ENCODE measurements at regions not wholly inside any gene's neighbourhood (a gene's known extent, or its start where the extent isn't known, plus 50 kb on each side); places are given as distances from the start of the nearest gene placed in this dataset.

- no peaks in the 10 kb centered on the region for H3K9me3 ChIP-seq
- no peaks in the 10 kb centered on the region for H3K27me3 ChIP-seq
- 84 to 94% (median 89%) methylated on average over 8 of the region's 8 CpGs for WGBS, 3 donors
- H3K4me1 ChIP-seq (ENCODE audit: insufficient read depth) = peaks cover 1% of the 10 kb centered on the region
- H3K27ac ChIP-seq = no peak overlapping the region
- H3K36me3 ChIP-seq = no peaks in the 10 kb centered on the region
- H3K4me3 ChIP-seq = no peak overlapping the region
- intact Hi-C loops (cut with DNase I) = no loop called here
- TF ChIP-seq EP300 (IDR thresholded peaks at IDR 0.05) (no peak), POLR2A (IDR thresholded peaks at IDR 0.05) (no peak), CTCF (IDR thresholded peaks at IDR 0.05) (no peak)
- DNase-seq = no peak
Observed at GRCh38 chr9:95719354-95719753, 156.1 kb upstream of the ERCC6L2 start.

DNA sequence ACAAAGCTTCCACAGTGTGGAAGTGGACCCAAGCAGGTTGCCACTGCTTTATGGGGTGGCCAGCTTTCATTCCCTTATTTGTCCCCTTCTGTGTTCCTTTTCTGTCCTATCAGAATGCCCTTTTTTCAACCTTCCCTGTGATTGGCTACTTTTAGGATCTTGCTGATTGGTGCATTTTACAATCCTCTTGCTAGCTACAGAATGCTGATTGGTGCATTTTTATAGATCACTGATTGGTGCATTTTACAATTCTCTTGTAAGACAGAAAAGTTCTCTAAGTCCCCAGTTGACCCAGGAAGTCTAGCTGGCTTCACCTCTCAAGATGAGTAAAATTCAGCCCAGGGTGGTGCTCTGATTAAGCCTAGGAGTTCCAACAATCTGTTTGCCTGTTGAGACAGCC is 157.2 kb upstream of the ERCC6L2 start:
- no peak for DNase-seq
- no peak overlapping the region for H3K4me3 ChIP-seq
- H3K27me3 ChIP-seq = no peaks in the 10 kb centered on the region
- H3K9me3 ChIP-seq = no peaks in the 10 kb centered on the region
- intact Hi-C loops (cut with DNase I) = no loop called here
- no peaks in the 10 kb centered on the region for H3K36me3 ChIP-seq
- H3K4me1 ChIP-seq (ENCODE audit: insufficient read depth) = peaks cover 1% of the 10 kb centered on the region
- TF ChIP-seq CTCF (IDR thresholded peaks at IDR 0.05) = no peak
- no peak for TF ChIP-seq EP300 (IDR thresholded peaks at IDR 0.05)
- TF ChIP-seq POLR2A (IDR thresholded peaks at IDR 0.05) = no peak
- H3K27ac ChIP-seq = no peak overlapping the region

DNA sequence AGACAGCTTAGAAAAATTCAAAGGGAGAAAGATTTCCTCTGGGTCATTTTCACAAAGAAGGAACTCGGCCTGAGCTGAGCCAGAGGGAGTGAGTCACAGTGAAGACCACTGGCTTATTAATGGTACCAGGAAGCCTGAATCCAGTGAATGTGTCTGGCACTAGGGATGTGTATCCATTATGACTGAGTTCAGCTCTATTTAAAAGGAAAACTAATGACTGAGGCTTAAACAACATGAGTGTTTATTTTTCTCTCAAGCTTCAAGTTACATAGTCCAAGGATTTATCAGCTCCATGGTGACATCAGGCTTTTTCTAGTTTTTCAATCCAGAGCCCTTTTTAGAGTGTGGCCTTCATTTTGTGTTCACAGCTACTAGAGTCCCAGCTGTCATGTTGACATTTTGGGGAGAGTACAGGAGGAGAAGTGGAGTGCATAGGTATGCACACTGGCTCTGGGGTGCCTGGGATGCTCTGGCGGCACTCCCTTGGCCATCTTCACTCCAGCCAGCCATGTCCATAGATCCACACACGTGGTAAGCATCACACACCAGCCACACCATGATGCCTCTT is 159.5 kb upstream of the ERCC6L2 start:
- no peaks in the 10 kb centered on the region for H3K9me3 ChIP-seq
- intact Hi-C loops (cut with DNase I) = no loop called here

DNA sequence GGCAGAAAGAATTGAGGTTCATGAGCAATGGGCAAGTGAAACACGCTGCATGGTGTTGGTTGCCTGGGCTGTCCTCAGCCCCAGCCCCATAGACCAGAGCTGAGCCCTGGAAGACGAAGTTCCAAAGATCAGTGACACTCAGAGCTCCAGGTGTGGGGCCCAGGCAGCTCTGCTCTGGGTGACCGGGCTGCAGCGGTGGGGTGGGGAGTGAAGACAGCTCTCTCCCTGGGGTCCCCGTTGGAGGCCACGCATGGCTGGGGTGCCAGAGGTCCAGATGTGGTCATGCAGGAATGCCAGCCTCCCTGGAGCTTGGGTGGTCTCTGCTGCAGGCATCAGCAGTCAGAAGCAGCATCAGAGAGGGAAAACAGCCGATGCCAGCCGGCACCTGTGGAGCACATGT is 165.0 kb upstream of the ERCC6L2 start:
- Histone ChIP-seq H3K4me3 (no peak overlapping the region), H3K36me3 (no peaks in the 10 kb centered on the region), H3K27me3 (no peaks in the 10 kb centered on the region), H3K4me1 (ENCODE audit: insufficient read depth) (peaks cover 2% of the 10 kb centered on the region), H3K9me3 (no peaks in the 10 kb centered on the region), H3K27ac (no peak overlapping the region)
- intact Hi-C loops (cut with DNase I) = no loop called here
- WGBS, 3 donors = 94 to 96% (median 96%) methylated on average over 7 to 8 of the region's 8 CpGs
- DNase-seq = no peak
- no peak for TF ChIP-seq CTCF (IDR thresholded peaks at IDR 0.05)
- TF ChIP-seq POLR2A (IDR thresholded peaks at IDR 0.05) = no peak
- no peak for TF ChIP-seq EP300 (IDR thresholded peaks at IDR 0.05)

More for the DNA sequence above, 159.5 kb upstream of the ERCC6L2 start:
- DNase-seq = no peak
- TF ChIP-seq POLR2A (IDR thresholded peaks at IDR 0.05) = no peak
- TF ChIP-seq CTCF (IDR thresholded peaks at IDR 0.05) = no peak
- no peak for TF ChIP-seq EP300 (IDR thresholded peaks at IDR 0.05)
- Histone ChIP-seq H3K4me3 (no peak overlapping the region), H3K27me3 (no peaks in the 10 kb centered on the region), H3K27ac (no peak overlapping the region), H3K4me1 (ENCODE audit: insufficient read depth) (peaks cover 1% of the 10 kb centered on the region), H3K36me3 (no peaks in the 10 kb centered on the region)
- WGBS, 3 donors = 65 to 96% (median 83%) methylated on average over 3 of the region's 3 CpGs
